H1 (cell line): ENCODE measurements at regions not wholly inside any gene's neighbourhood (a gene's known extent, or its start where the extent isn't known, plus 50 kb on each side); places are given as distances from the start of the nearest gene placed in this dataset.

Experiments used
- CTCF ChIA-PET: fragments of 300-600 bp; sonication (Branson Sonifier 250); formaldehyde crosslinking; loops from one replicate; lab custom pipeline; 2021; ENCODE audit not compliant: partially characterized antibody; lab: Charles Lee
- POLR2A ChIA-PET: fragments of 300-600 bp; sonication (Branson Sonifier 250); formaldehyde crosslinking; loops from one replicate; lab custom pipeline; 2021; ENCODE audit warnings: inconsistent platforms; ENCODE audit not compliant: partially characterized antibody; lab: Charles Lee
- DNase-seq, 2 experiments: peaks; one replicate each; pipeline versions ENCODE4 v3.0.0 to v3.0.0-alpha.2; 2010 to 2022; ENCODE audit warnings: low spot score in 2 of 2, low read depth in 1 of 2, mixed read lengths in 1 of 2
- FAIRE-seq: peaks from 2 replicates; lab custom pipeline; 2011; peaks lifted over from hg19 to GRCh38; lab: Jason Lieb, UNC
- H2AFZ ChIP-seq: 2 replicates; pipeline ENCODE4 v1.8.1; 2012; ENCODE audit warnings: low read length, inconsistent platforms
- H2AK5ac ChIP-seq: 2 replicates; pipeline ENCODE4 v1.6.1; 2013; ENCODE audit warnings: low read depth, low read length
- H2BK120ac ChIP-seq: replicated peaks from 2 replicates; pipeline ENCODE3; 2013; ENCODE audit warnings: low read depth, low read length, inconsistent platforms
- H2BK12ac ChIP-seq: 2 replicates; pipeline ENCODE4 v1.6.1; 2013; ENCODE audit warnings: low read depth, low read length
- H2BK15ac ChIP-seq: 2 replicates; pipeline ENCODE4 v1.6.1; 2013; ENCODE audit warnings: low read length
- H2BK20ac ChIP-seq: 2 replicates; pipeline ENCODE4 v1.6.1; 2013; ENCODE audit warnings: low read length
- H2BK5ac ChIP-seq: 2 replicates; pipeline ENCODE4 v1.6.1; 2013; ENCODE audit warnings: low read depth, low read length
- H3K14ac ChIP-seq: 2 replicates; pipeline ENCODE4 v1.6.1; 2013; ENCODE audit warnings: inconsistent platforms; ENCODE audit not compliant: insufficient read length
- H3K18ac ChIP-seq: 2 replicates; pipeline ENCODE4 v1.6.1; 2013; ENCODE audit warnings: low read length; ENCODE audit errors: extremely low read depth
- H3K23ac ChIP-seq: 2 replicates; pipeline ENCODE4 v1.6.1; 2013; ENCODE audit warnings: inconsistent platforms; ENCODE audit not compliant: insufficient read length
- H3K23me2 ChIP-seq: 2 replicates; pipeline ENCODE4 v1.6.1; 2013; ENCODE audit warnings: low read depth, low read length
- H3K27ac ChIP-seq: 2 replicates; pipeline ENCODE4 v1.6.1; 2011; ENCODE audit warnings: low read depth, low read length, inconsistent platforms
- H3K27me3 ChIP-seq, 4 experiments: replicated peaks in 1 of 4; 1 replicate in 1 of 4; 2 replicates in 3 of 4; pipeline versions ENCODE4 v1.6.1 to v1.8.1; 2011 to 2013; ENCODE audit warnings: low read length in 3 of 4, mild to moderate bottlenecking in 3 of 4, inconsistent platforms in 2 of 4, mixed read lengths in 2 of 4, moderate library complexity in 1 of 4; ENCODE audit not compliant: control insufficient read depth in 3 of 4, insufficient read depth in 3 of 4; ENCODE audit errors: extremely low read depth in 1 of 4
- H3K36me3 ChIP-seq, 4 experiments: 2 replicates each; pipeline versions ENCODE4 v1.6.1 to v1.8.1; 2011 to 2013; ENCODE audit warnings: mild to moderate bottlenecking in 4 of 4, low read length in 3 of 4, moderate library complexity in 2 of 4, control low read depth in 1 of 4, inconsistent platforms in 1 of 4; ENCODE audit not compliant: insufficient read depth in 4 of 4, control insufficient read depth in 2 of 4
- H3K4ac ChIP-seq: replicated peaks from 2 replicates; pipeline ENCODE3; 2013; ENCODE audit warnings: low read length, low read depth, mixed read lengths, inconsistent platforms; ENCODE audit not compliant: insufficient read length
- H3K4me1 ChIP-seq, 4 experiments: replicated peaks in 1 of 4; 1 replicate in 1 of 4; 2 replicates in 3 of 4; pipeline versions ENCODE4 v1.6.1 to v1.8.1; 2011 to 2013; ENCODE audit warnings: low read length in 3 of 4, inconsistent platforms in 2 of 4, mixed read lengths in 1 of 4; ENCODE audit not compliant: insufficient read depth in 4 of 4, control insufficient read depth in 3 of 4
- H3K4me2 ChIP-seq, 2 experiments: 2 replicates each; pipeline versions ENCODE4 v1.6.1 to v1.8.1; 2011 to 2013; ENCODE audit warnings: low read depth in 2 of 2, low read length in 2 of 2, control low read depth in 1 of 2, inconsistent platforms in 1 of 2, mild to moderate bottlenecking in 1 of 2; ENCODE audit not compliant: insufficient read depth in 1 of 2
- H3K4me3 ChIP-seq, 4 experiments: fragments of 200-600, 300-600 bp in 1 of 4; sonication (generic), shearing (Covaris generic), sonication (Bioruptor Twin) in 1 of 4; 2 replicates each; pipeline versions ENCODE4 v1.5.1 to v1.8.1; 2011 to 2016; ENCODE audit warnings: low read length in 4 of 4, low read depth in 3 of 4, control low read depth in 2 of 4, inconsistent platforms in 2 of 4, mild to moderate bottlenecking in 2 of 4, mixed read lengths in 1 of 4, moderate library complexity in 1 of 4; ENCODE audit not compliant: insufficient read depth in 2 of 4; ENCODE audit errors: extremely low read depth in 1 of 4
- H3K56ac ChIP-seq: replicated peaks from 2 replicates; pipeline ENCODE3; 2013; ENCODE audit warnings: low read depth, mild to moderate bottlenecking, mixed read lengths, low read length, inconsistent platforms; ENCODE audit not compliant: insufficient read length
- H3K79me1 ChIP-seq: 2 replicates; pipeline ENCODE4 v1.6.1; 2013; ENCODE audit warnings: low read depth, low read length, control low read depth
- H3K79me2 ChIP-seq, 2 experiments: 2 replicates each; pipeline versions ENCODE4 v1.6.1 to v1.8.1; 2012 to 2013; ENCODE audit warnings: low read length in 2 of 2, mild to moderate bottlenecking in 2 of 2, inconsistent platforms in 1 of 2; ENCODE audit not compliant: insufficient read depth in 2 of 2, control insufficient read depth in 1 of 2
- H3K9ac ChIP-seq, 4 experiments: replicated peaks in 1 of 4; 1 replicate in 1 of 4; 2 replicates in 3 of 4; pipeline versions ENCODE4 v1.6.1 to v1.8.1; 2011 to 2013; ENCODE audit warnings: low read depth in 3 of 4, low read length in 3 of 4, control low read depth in 2 of 4, mild to moderate bottlenecking in 2 of 4, moderate library complexity in 2 of 4, inconsistent platforms in 1 of 4; ENCODE audit errors: extremely low read depth in 1 of 4
- H3K9me3 ChIP-seq, 2 experiments: 2 replicates each; pipeline versions ENCODE4 v1.6.1 to v1.8.1; 2012 to 2013; ENCODE audit warnings: mild to moderate bottlenecking in 2 of 2, moderate library complexity in 2 of 2, control low read depth in 1 of 2, inconsistent platforms in 1 of 2, low read depth in 1 of 2, low read length in 1 of 2, mixed read lengths in 1 of 2; ENCODE audit not compliant: insufficient read depth in 2 of 2
- H4K20me1 ChIP-seq, 2 experiments: replicated peaks in 1 of 2; 2 replicates each; pipeline versions ENCODE3 to v1.8.1; 2011 to 2013; ENCODE audit warnings: inconsistent platforms in 2 of 2, low read length in 2 of 2, mild to moderate bottlenecking in 1 of 2; ENCODE audit not compliant: insufficient read depth in 2 of 2, control insufficient read depth in 1 of 2
- H4K5ac ChIP-seq: 2 replicates; pipeline ENCODE4 v1.6.1; 2013; ENCODE audit warnings: low read length, low read depth, mixed read lengths, inconsistent platforms; ENCODE audit not compliant: insufficient read length
- H4K8ac ChIP-seq: 2 replicates; pipeline ENCODE4 v1.8.0; 2013; ENCODE audit warnings: mild to moderate bottlenecking, moderate library complexity, low read length, inconsistent platforms; ENCODE audit not compliant: insufficient read depth; ENCODE audit errors: extremely low read depth
- H4K91ac ChIP-seq: replicated peaks from 2 replicates; pipeline ENCODE3; 2013; ENCODE audit warnings: low read length, mixed read lengths, inconsistent platforms; ENCODE audit not compliant: insufficient read length
- MAX ChIP-seq: IDR thresholded peaks from 2 replicates; pipeline ENCODE4 v1.6.1; 2012; ENCODE audit warnings: inconsistent platforms
- PHF8 ChIP-seq: fragments of 200-600 bp; sonication (generic); conservative IDR thresholded peaks from 2 replicates; pipeline ENCODE4 v1.7.1; 2012; ENCODE audit warnings: low read depth, mild to moderate bottlenecking, inconsistent platforms, low read length, moderate library complexity
- WGBS, 2 experiments: shearing (Covaris generic) in 1 of 2; methylation state at CpG; one replicate each; pipeline versions ENCODE4 v1.1.6 to v1.1.7; 2013 to 2015; ENCODE audit warnings: low lambda C conversion rate in 2 of 2, mixed read lengths in 2 of 2, inconsistent platforms in 1 of 2, low coverage in 1 of 2, missing lambda C conversion rate in 1 of 2; ENCODE audit not compliant: insufficient replicate concordance in 2 of 2, insufficient coverage in 1 of 2, insufficient read length in 1 of 2; ENCODE audit errors: extremely low coverage in 1 of 2, missing lambda C conversion rate in 1 of 2; 5-methylcytosine and 5-hydroxymethylcytosine counted together

GRCh38 chr4:28148221-28148620 lies 1287.6 kb downstream of the STIM2 start:
- no peak overlapping the region for H3K14ac ChIP-seq
- no peaks in the 10 kb centered on the region for H3K27me3 ChIP-seq
- WGBS, 2 experiments, result 100% methylated on average over 1 of the region's 1 CpG; no CpG with 5 or more reads in 1 of the 2 experiments
- H4K20me1 ChIP-seq, result peaks cover 0 to 1% of the 10 kb centered on the region in 2 experiments
- no peak overlapping the region for H3K18ac ChIP-seq
- ChIA-PET CTCF (no interaction called here), POLR2A (no interaction called here)
- no peak overlapping the region for H4K91ac ChIP-seq
- H3K4me1 ChIP-seq, result no peaks in the 10 kb centered on the region
- no peak overlapping the region for H3K4ac ChIP-seq
- no peak overlapping the region for H2BK15ac ChIP-seq
- no peak for FAIRE-seq
- no peak overlapping the region for H3K56ac ChIP-seq
- no peak overlapping the region for H2BK120ac ChIP-seq
- no peak overlapping the region for H2BK5ac ChIP-seq
- no peak for DNase-seq
- H3K4me2 ChIP-seq, result no peak overlapping the region
- no peak overlapping the region for H3K4me3 ChIP-seq
- H3K79me1 ChIP-seq, result no peaks in the 10 kb centered on the region
- no peak overlapping the region for H2AK5ac ChIP-seq
- no peak overlapping the region for H3K27ac ChIP-seq
- no peaks in the 10 kb centered on the region for H3K79me2 ChIP-seq
- no peaks in the 10 kb centered on the region for H3K36me3 ChIP-seq
- no peak overlapping the region for H3K9ac ChIP-seq
- no peak overlapping the region for H2BK20ac ChIP-seq
- TF ChIP-seq MAX (no peak), PHF8 (no peak)
- H4K5ac ChIP-seq, result no peak overlapping the region
- H3K23me2 ChIP-seq, result no peaks in the 10 kb centered on the region
- no peak overlapping the region for H4K8ac ChIP-seq
- H2AFZ ChIP-seq, result no peak overlapping the region
- no peaks in the 10 kb centered on the region for H3K9me3 ChIP-seq
- no peak overlapping the region for H3K23ac ChIP-seq
- H2BK12ac ChIP-seq, result no peak overlapping the region
